ENCODE measurements at regions not wholly inside any gene's neighbourhood (a gene's known extent, or its start where the extent isn't known, plus 50 kb on each side); places are given as distances from the start of the nearest gene placed in this dataset.

DNA sequence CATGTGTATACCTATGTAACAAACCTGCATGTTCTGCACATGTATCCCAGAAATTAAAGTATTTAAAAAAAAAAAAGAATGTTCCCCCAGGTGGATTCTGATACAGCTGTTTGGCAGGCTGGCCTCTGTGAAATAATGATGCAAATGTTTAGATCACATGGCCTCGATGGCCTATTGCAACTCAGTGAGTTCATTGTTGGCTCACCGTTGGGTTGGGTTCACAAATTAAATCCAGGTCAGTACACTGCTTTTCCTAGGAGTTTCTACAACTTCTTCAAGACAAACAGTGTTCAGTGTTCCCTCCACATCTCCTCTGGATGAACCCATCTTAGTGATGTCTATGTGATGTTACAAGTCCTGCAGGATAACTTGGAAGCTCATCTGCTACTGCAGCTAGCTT lies 58.3 kb upstream of the STXBP6 start:
- in situ Hi-C loops (cut with HindIII; ENCODE audit: low sequenced_read_pairs), result no loop called here
- H3K4me3 ChIP-seq (ENCODE audit: low read depth, low read length), result no peak overlapping the region
- DNase-seq (ENCODE audit: low read depth), result no peak
- no peak for TF ChIP-seq CTCF (IDR thresholded peaks at IDR 0.05; ENCODE audit: low read depth, low read length, missing control alignments)

GRCh38 chr14:25103820-25104219 lies 53.9 kb upstream of the STXBP6 start:
- in situ Hi-C loops (cut with HindIII; ENCODE audit: low sequenced_read_pairs), result no loop called here
- no peak for DNase-seq (ENCODE audit: low read depth)
- no peak for TF ChIP-seq CTCF (IDR thresholded peaks at IDR 0.05; ENCODE audit: low read depth, low read length, missing control alignments)

DNA sequence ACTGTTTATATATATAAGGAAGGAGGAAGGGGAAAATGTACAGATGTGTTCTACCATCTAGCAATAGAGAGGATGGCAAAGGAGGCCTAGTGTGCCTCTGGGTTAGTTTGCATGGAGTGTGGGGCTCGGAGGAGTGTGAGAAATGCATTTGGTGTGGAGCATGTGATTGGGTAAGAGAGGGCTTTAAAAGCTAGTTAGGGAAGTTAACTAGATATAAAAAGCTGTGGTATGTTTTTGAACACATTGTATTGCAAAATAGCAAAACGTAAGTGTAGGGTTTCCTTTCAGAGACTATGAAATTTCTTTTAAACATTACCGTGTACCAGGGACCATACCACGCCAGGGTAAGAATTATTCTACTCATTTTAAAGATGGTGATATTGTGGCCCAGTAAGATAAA lies 53.3 kb upstream of the STXBP6 start:
- no peak overlapping the region for H3K4me3 ChIP-seq (ENCODE audit: low read depth, low read length)
- DNase-seq (ENCODE audit: low read depth), result no peak
- no peak for TF ChIP-seq CTCF (IDR thresholded peaks at IDR 0.05; ENCODE audit: low read depth, low read length, missing control alignments)
- in situ Hi-C loops (cut with HindIII; ENCODE audit: low sequenced_read_pairs), result no loop called here

More at GRCh38 chr14:25103820-25104219, 53.9 kb upstream of the STXBP6 start:
- H3K4me3 ChIP-seq (ENCODE audit: low read depth, low read length), result no peak overlapping the region

DNA sequence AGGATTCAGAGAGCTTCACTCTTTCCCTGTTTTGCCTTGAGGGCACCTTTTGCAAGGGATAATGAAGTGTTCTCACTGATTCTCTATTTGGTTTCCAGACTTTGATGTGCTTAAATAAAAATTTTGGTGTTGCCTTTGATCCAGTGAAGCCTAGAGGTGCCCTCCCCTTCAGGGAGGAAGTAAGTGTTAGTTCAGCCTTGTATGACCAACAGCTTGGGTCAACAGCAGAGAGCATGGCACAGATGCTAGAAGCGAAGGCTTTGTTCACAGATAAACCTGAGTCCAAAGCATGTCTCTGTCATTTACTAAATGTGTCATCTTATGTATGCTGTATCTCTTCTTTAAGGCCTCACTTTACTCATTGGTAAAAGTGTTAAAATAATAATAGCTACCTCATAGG lies 52.8 kb upstream of the STXBP6 start:
- no peak for DNase-seq (ENCODE audit: low read depth)
- no peak overlapping the region for H3K4me3 ChIP-seq (ENCODE audit: low read depth, low read length)
- in situ Hi-C loops (cut with HindIII; ENCODE audit: low sequenced_read_pairs), result no loop called here
- no peak for TF ChIP-seq CTCF (IDR thresholded peaks at IDR 0.05; ENCODE audit: low read depth, low read length, missing control alignments)

DNA sequence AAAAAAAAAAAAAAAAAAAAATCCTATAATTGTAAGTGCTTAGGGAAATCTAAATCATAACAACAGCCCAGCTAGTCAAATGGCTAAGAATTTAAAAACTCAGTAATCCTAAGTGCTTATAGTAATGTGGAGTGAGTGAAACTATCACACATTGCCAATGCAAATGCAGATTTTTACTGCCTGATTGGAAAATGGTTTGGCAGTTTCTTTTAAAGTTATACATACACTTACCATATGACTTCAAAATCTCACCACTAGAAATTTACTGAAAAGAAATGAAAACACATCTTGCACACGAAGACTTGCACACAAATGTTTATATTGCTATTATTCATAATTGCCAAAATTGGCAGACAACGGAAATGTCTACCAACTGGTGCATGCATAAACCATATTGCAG lies 51.3 kb upstream of the STXBP6 start:
- DNase-seq (ENCODE audit: low read depth), result no peak
- in situ Hi-C loops (cut with HindIII; ENCODE audit: low sequenced_read_pairs), result no loop called here
- TF ChIP-seq CTCF (IDR thresholded peaks at IDR 0.05; ENCODE audit: low read depth, low read length, missing control alignments), result no peak
- no peak overlapping the region for H3K4me3 ChIP-seq (ENCODE audit: low read depth, low read length)
